ENCODE measurements at regions not wholly inside any gene's neighbourhood (a gene's known extent, or its start where the extent isn't known, plus 50 kb on each side); places are given as distances from the start of the nearest gene placed in this dataset.

DNA sequence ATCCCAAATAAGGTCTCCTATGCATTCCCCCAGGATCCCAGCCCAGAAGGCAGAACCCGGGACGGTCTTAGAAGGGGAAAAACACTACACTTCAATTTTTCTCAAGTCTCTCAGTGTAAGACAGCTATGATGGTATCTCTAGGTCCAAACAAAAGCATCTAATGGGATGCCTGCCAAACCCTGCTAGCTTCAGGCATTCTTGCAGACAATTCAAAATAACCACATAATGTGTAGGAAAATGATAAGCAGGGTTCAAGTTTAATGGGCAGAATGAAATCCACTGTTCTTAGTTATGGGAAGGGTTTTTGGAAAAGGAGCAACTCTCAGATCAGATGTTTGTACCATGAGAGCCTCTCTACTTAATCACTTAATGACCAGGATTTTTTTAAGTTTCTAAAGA, 119.8 kb upstream of the ANO1 start:
- no peaks in the 10 kb centered on the region for H4K20me1 ChIP-seq (ENCODE audit: insufficient read depth, low read length)
- no peak overlapping the region for H3K4me2 ChIP-seq (ENCODE audit: insufficient read depth, low read length)
- no peaks in the 10 kb centered on the region for H3K9me3 ChIP-seq (ENCODE audit: insufficient read depth, low read length, severe bottlenecking)
- H3K36me3 ChIP-seq (ENCODE audit: insufficient read depth, low read length): no peaks in the 10 kb centered on the region
- H3K79me2 ChIP-seq (ENCODE audit: insufficient read depth, low read length): no peaks in the 10 kb centered on the region
- TF ChIP-seq, protein P1, sequence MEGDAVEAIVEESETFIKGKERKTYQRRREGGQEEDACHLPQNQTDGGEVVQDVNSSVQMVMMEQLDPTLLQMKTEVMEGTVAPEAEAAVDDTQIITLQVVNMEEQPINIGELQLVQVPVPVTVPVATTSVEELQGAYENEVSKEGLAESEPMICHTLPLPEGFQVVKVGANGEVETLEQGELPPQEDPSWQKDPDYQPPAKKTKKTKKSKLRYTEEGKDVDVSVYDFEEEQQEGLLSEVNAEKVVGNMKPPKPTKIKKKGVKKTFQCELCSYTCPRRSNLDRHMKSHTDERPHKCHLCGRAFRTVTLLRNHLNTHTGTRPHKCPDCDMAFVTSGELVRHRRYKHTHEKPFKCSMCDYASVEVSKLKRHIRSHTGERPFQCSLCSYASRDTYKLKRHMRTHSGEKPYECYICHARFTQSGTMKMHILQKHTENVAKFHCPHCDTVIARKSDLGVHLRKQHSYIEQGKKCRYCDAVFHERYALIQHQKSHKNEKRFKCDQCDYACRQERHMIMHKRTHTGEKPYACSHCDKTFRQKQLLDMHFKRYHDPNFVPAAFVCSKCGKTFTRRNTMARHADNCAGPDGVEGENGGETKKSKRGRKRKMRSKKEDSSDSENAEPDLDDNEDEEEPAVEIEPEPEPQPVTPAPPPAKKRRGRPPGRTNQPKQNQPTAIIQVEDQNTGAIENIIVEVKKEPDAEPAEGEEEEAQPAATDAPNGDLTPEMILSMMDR (IDR thresholded peaks at IDR 0.05; ENCODE audit: borderline replicate concordance, extremely low read depth, low read length, poor library complexity, severe bottlenecking): no peak
- no peak for TF ChIP-seq EZH2 (IDR thresholded peaks at IDR 0.05; ENCODE audit: borderline replicate concordance, low read depth, low read length, severe bottlenecking)
- H2AFZ ChIP-seq (ENCODE audit: low read depth, low read length): no peak overlapping the region
- no peak for DNase-seq
- no peak overlapping the region for H3K9ac ChIP-seq (ENCODE audit: low read depth, low read length)
- no peak for ATAC-seq (ENCODE audit: insufficient read depth, low read depth)
- H3K4me3 ChIP-seq (ENCODE audit: low read depth in 1 of 2, low read length in 2 of 2): no peak overlapping the region
- H3K27ac ChIP-seq (ENCODE audit: low read length): no peak overlapping the region
- no peaks in the 10 kb centered on the region for H3K27me3 ChIP-seq (ENCODE audit: insufficient read depth, low read length, poor library complexity)
- H3K4me1 ChIP-seq (ENCODE audit: insufficient read depth, low read length): no peaks in the 10 kb centered on the region

DNA sequence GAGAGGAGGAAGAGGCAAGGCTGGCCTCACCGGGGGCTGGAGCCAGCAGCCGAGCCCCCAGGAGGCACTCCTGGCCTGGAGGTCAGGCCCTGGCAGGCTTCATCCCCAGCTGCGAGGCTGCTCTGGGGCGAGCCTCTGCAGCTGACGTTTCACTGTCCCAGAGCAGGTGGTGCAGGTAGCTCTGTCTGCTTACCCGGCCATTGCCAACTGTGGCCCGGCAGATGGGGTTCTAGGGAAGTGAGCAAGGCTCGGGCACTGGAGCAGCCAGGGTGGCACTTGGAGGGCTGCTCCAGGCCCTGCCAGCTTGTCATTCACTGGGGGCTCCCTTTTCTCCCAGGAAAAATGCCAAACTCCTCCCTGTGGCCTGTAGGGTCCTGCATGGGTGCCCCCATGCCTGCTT, 118.7 kb upstream of the ANO1 start:
- Histone ChIP-seq H3K4me3 (ENCODE audit: low read depth in 1 of 2, low read length in 2 of 2) (no peak overlapping the region), H3K9me3 (ENCODE audit: insufficient read depth, low read length, severe bottlenecking) (no peaks in the 10 kb centered on the region), H3K9ac (ENCODE audit: low read depth, low read length) (no peak overlapping the region), H2AFZ (ENCODE audit: low read depth, low read length) (no peak overlapping the region), H3K4me1 (ENCODE audit: insufficient read depth, low read length) (no peaks in the 10 kb centered on the region), H3K79me2 (ENCODE audit: insufficient read depth, low read length) (no peaks in the 10 kb centered on the region), H3K27me3 (ENCODE audit: insufficient read depth, low read length, poor library complexity) (no peaks in the 10 kb centered on the region), H3K27ac (ENCODE audit: low read length) (no peak overlapping the region), H4K20me1 (ENCODE audit: insufficient read depth, low read length) (no peaks in the 10 kb centered on the region), H3K4me2 (ENCODE audit: insufficient read depth, low read length) (no peak overlapping the region), H3K36me3 (ENCODE audit: insufficient read depth, low read length) (no peaks in the 10 kb centered on the region)
- no peak for ATAC-seq (ENCODE audit: insufficient read depth, low read depth)
- DNase-seq: no peak
- TF ChIP-seq, protein P1 (IDR thresholded peaks at IDR 0.05; ENCODE audit: borderline replicate concordance, extremely low read depth, low read length, poor library complexity, severe bottlenecking): no peak

DNA sequence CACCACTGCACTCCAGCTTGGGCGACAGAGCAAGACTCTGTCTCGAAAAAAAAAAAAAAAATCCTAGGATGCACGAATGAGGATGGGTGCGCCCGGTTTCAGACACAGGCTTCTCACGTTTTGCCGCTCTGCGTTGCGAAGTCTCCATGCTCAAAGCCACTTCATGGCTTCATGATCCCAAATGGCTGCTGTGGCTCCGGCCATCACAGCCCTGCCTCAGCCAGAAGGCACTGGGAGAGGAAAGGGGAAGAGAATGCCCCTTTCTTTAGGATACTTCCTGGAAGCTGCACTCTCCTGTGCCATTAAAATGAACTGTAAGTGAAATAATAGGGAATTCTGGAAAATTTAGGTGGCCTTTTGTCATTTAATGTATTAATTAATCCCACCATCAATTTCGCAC, 116.4 kb upstream of the ANO1 start:
- Histone ChIP-seq H3K27me3 (ENCODE audit: insufficient read depth, low read length, poor library complexity) (no peaks in the 10 kb centered on the region), H3K27ac (ENCODE audit: low read length) (no peak overlapping the region), H3K9ac (ENCODE audit: low read depth, low read length) (no peak overlapping the region), H3K36me3 (ENCODE audit: insufficient read depth, low read length) (no peaks in the 10 kb centered on the region), H4K20me1 (ENCODE audit: insufficient read depth, low read length) (no peaks in the 10 kb centered on the region; the same call in 1 of the 2 replicates), H2AFZ (ENCODE audit: low read depth, low read length) (no peak overlapping the region), H3K79me2 (ENCODE audit: insufficient read depth, low read length) (no peaks in the 10 kb centered on the region), H3K9me3 (ENCODE audit: insufficient read depth, low read length, severe bottlenecking) (no peaks in the 10 kb centered on the region), H3K4me2 (ENCODE audit: insufficient read depth, low read length) (no peak overlapping the region), H3K4me3 (ENCODE audit: low read depth in 1 of 2, low read length in 2 of 2) (no peak overlapping the region), H3K4me1 (ENCODE audit: insufficient read depth, low read length) (no peaks in the 10 kb centered on the region)
- TF ChIP-seq EZH2 (IDR thresholded peaks at IDR 0.05; ENCODE audit: borderline replicate concordance, low read depth, low read length, severe bottlenecking): no peak
- TF ChIP-seq, protein P1 (IDR thresholded peaks at IDR 0.05; ENCODE audit: borderline replicate concordance, extremely low read depth, low read length, poor library complexity, severe bottlenecking): no peak
- ATAC-seq (ENCODE audit: insufficient read depth, low read depth) (no peak), DNase-seq (no peak)

DNA sequence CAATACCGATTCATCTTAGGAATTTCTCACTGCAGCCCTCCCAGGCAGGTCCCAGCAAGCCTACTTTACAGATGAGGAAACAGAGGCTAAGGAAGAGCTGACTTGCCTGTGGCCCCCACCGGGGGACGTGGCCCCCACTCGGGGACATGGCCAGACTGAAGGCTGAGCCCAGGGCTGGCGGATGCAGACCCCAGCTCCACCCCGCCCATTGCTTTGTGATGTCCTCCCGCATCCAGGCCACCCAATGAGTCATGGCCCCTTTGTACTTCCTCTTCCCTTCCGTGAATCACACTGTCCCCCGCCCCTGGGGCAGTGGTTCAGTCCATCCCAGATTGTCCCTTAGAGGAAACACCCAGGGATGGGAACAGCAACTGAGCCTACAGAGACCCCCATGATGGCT, 116.0 kb upstream of the ANO1 start:
- Histone ChIP-seq H3K4me2 (ENCODE audit: insufficient read depth, low read length) (no peak overlapping the region), H2AFZ (ENCODE audit: low read depth, low read length) (no peak overlapping the region), H3K27ac (ENCODE audit: low read length) (no peak overlapping the region), H3K79me2 (ENCODE audit: insufficient read depth, low read length) (no peaks in the 10 kb centered on the region), H4K20me1 (ENCODE audit: insufficient read depth, low read length) (no peaks in the 10 kb centered on the region; the same call in 1 of the 2 replicates), H3K9ac (ENCODE audit: low read depth, low read length) (no peak overlapping the region), H3K4me3 (ENCODE audit: low read depth in 1 of 2, low read length in 2 of 2) (no peak overlapping the region), H3K36me3 (ENCODE audit: insufficient read depth, low read length) (no peaks in the 10 kb centered on the region), H3K4me1 (ENCODE audit: insufficient read depth, low read length) (no peaks in the 10 kb centered on the region), H3K9me3 (ENCODE audit: insufficient read depth, low read length, severe bottlenecking) (no peaks in the 10 kb centered on the region), H3K27me3 (ENCODE audit: insufficient read depth, low read length, poor library complexity) (no peaks in the 10 kb centered on the region)
- DNase-seq: no peak
- TF ChIP-seq, protein P1 (IDR thresholded peaks at IDR 0.05; ENCODE audit: borderline replicate concordance, extremely low read depth, low read length, poor library complexity, severe bottlenecking): no peak
- no peak for TF ChIP-seq EZH2 (IDR thresholded peaks at IDR 0.05; ENCODE audit: borderline replicate concordance, low read depth, low read length, severe bottlenecking)
- no peak for ATAC-seq (ENCODE audit: insufficient read depth, low read depth)

Data from DND-41 (cell line).